Mucosa of rectum (tissue), 2 donors: ENCODE measurements at regions not wholly inside any gene's neighbourhood (a gene's known extent, or its start where the extent isn't known, plus 50 kb on each side); places are given as distances from the start of the nearest gene placed in this dataset.
A peak's percentile ranks its signal among the peaks of the same experiment; 100 is the strongest.

Experiments used
- H3K27ac ChIP-seq, 2 donors: one replicate each; pipeline ENCODE4 v1.7.0; 2013; ENCODE audit warnings: inconsistent platforms in 2 of 2, low read depth in 2 of 2, low read length in 2 of 2
- H3K27me3 ChIP-seq, 2 donors: one replicate each; pipeline ENCODE4 v1.7.0; 2013; ENCODE audit warnings: low read length in 2 of 2; ENCODE audit not compliant: control insufficient read depth in 2 of 2, insufficient read depth in 2 of 2
- H3K36me3 ChIP-seq, 2 donors: one replicate each; pipeline ENCODE4 v1.7.0; 2013; ENCODE audit warnings: low read length in 2 of 2; ENCODE audit not compliant: control insufficient read depth in 2 of 2, insufficient read depth in 2 of 2
- H3K4me1 ChIP-seq, 2 donors: one replicate each; pipeline ENCODE4 v1.7.0; 2013; ENCODE audit warnings: low read length in 2 of 2, mild to moderate bottlenecking in 1 of 2; ENCODE audit not compliant: control insufficient read depth in 2 of 2, insufficient read depth in 2 of 2
- H3K4me3 ChIP-seq, 2 donors: one replicate each; pipeline ENCODE4 v1.7.0; 2013; ENCODE audit warnings: low read length in 2 of 2
- H3K9ac ChIP-seq, 2 donors: one replicate each; pipeline ENCODE4 v1.7.0; 2013; ENCODE audit warnings: low read length in 2 of 2, low read depth in 1 of 2, mild to moderate bottlenecking in 1 of 2
- H3K9me3 ChIP-seq, 2 donors: one replicate each; pipeline ENCODE4 v1.7.0; 2013; ENCODE audit warnings: low read length in 2 of 2; ENCODE audit not compliant: control insufficient read depth in 2 of 2
- donor health status: healthy.
- donor health status: Normal muscosa, but diverticular disease.

- no peak overlapping the region for H3K27ac ChIP-seq
- H3K27me3 ChIP-seq = no peaks in the 10 kb centered on the region
- H3K36me3 ChIP-seq = no peaks in the 10 kb centered on the region
- no peak overlapping the region for H3K4me3 ChIP-seq
- H3K9ac ChIP-seq = no peak overlapping the region
- peaks cover 9 to 10% of the 10 kb centered on the region in 2 donors for H3K4me1 ChIP-seq
- no peaks in the 10 kb centered on the region for H3K9me3 ChIP-seq
Measured at GRCh38 chr3:46102059-46102779, 74.9 kb upstream of the XCR1 start.

- Histone ChIP-seq H3K4me1 (peaks cover 9 to 15% of the 10 kb centered on the region in 2 donors), H3K9ac (no peak overlapping the region), H3K27me3 (no peaks in the 10 kb centered on the region), H3K27ac (no peak overlapping the region), H3K4me3 (no peak overlapping the region), H3K9me3 (no peaks in the 10 kb centered on the region), H3K36me3 (no peaks in the 10 kb centered on the region)
Measured at GRCh38 chr3:46100812-46101211, 73.5 kb upstream of the XCR1 start.

- H3K27ac ChIP-seq = peak overlapping the region; percentile 70 to 83
- H3K4me1 ChIP-seq = peaks cover 9 to 15% of the 10 kb centered on the region in 2 donors
- H3K4me3 ChIP-seq = no peak overlapping the region
- no peaks in the 10 kb centered on the region for H3K9me3 ChIP-seq
- no peaks in the 10 kb centered on the region for H3K36me3 ChIP-seq
- H3K27me3 ChIP-seq = no peaks in the 10 kb centered on the region
- no peak overlapping the region for H3K9ac ChIP-seq
Measured at GRCh38 chr3:46098319-46098761, 71.1 kb upstream of the XCR1 start.

- Histone ChIP-seq H3K4me1 (peaks cover 9 to 18% of the 10 kb centered on the region in 2 donors), H3K27ac (peak overlapping the region; percentile 70 to 83), H3K9ac (no peak overlapping the region), H3K36me3 (no peaks in the 10 kb centered on the region), H3K4me3 (no peak overlapping the region), H3K9me3 (no peaks in the 10 kb centered on the region), H3K27me3 (no peaks in the 10 kb centered on the region)
Measured at GRCh38 chr3:46097691-46098241, 70.5 kb upstream of the XCR1 start.

GRCh38 chr3:46096781-46097180 lies 69.5 kb upstream of the XCR1 start:
- no peaks in the 10 kb centered on the region for H3K27me3 ChIP-seq
- H3K36me3 ChIP-seq = no peaks in the 10 kb centered on the region
- H3K27ac ChIP-seq = no peak overlapping the region
- H3K9ac ChIP-seq = no peak overlapping the region
- peaks cover 13 to 22% of the 10 kb centered on the region in 2 donors for H3K4me1 ChIP-seq
- no peak overlapping the region for H3K4me3 ChIP-seq
- no peaks in the 10 kb centered on the region for H3K9me3 ChIP-seq

GRCh38 chr3:46096336-46096735 lies 69.1 kb upstream of the XCR1 start:
- Histone ChIP-seq H3K36me3 (no peaks in the 10 kb centered on the region), H3K9me3 (no peaks in the 10 kb centered on the region), H3K4me1 (peaks cover 13 to 22% of the 10 kb centered on the region in 2 donors), H3K9ac (no peak overlapping the region), H3K4me3 (no peak overlapping the region), H3K27ac (peak overlapping the region in 1 of 2 donors; percentile 32), H3K27me3 (no peaks in the 10 kb centered on the region)

- Histone ChIP-seq H3K9ac (no peak overlapping the region), H3K36me3 (no peaks in the 10 kb centered on the region), H3K27ac (peak overlapping the region in 1 of 2 donors; percentile 46), H3K4me1 (peaks cover 13 to 22% of the 10 kb centered on the region in 2 donors), H3K27me3 (no peaks in the 10 kb centered on the region), H3K4me3 (peak overlapping the region in 1 of 2 donors; percentile 10), H3K9me3 (no peaks in the 10 kb centered on the region)
Measured at GRCh38 chr3:46095307-46095706, 68.0 kb upstream of the XCR1 start.

GRCh38 chr3:46094506-46094905 lies 67.2 kb upstream of the XCR1 start:
- Histone ChIP-seq H3K27ac (peak overlapping the region in 1 of 2 donors; percentile 46), H3K4me3 (no peak overlapping the region), H3K27me3 (no peaks in the 10 kb centered on the region), H3K9ac (no peak overlapping the region), H3K36me3 (no peaks in the 10 kb centered on the region), H3K9me3 (no peaks in the 10 kb centered on the region), H3K4me1 (peaks cover 16 to 24% of the 10 kb centered on the region in 2 donors)

GRCh38 chr3:46093966-46094365 lies 66.7 kb upstream of the XCR1 start:
- no peak overlapping the region for H3K4me3 ChIP-seq
- no peak overlapping the region for H3K27ac ChIP-seq
- no peak overlapping the region for H3K9ac ChIP-seq
- H3K4me1 ChIP-seq = peaks cover 18 to 23% of the 10 kb centered on the region in 2 donors
- no peaks in the 10 kb centered on the region for H3K27me3 ChIP-seq
- no peaks in the 10 kb centered on the region for H3K36me3 ChIP-seq
- no peaks in the 10 kb centered on the region for H3K9me3 ChIP-seq

GRCh38 chr3:46093327-46093942 lies 66.2 kb upstream of the XCR1 start:
- no peak overlapping the region for H3K4me3 ChIP-seq
- no peaks in the 10 kb centered on the region for H3K27me3 ChIP-seq
- H3K4me1 ChIP-seq = peaks cover 18 to 19% of the 10 kb centered on the region in 2 donors
- no peaks in the 10 kb centered on the region for H3K36me3 ChIP-seq
- H3K27ac ChIP-seq = peak overlapping the region in 1 of 2 donors; percentile 11
- no peak overlapping the region for H3K9ac ChIP-seq
- H3K9me3 ChIP-seq = no peaks in the 10 kb centered on the region
